ENCODE measurements at regions not wholly inside any gene's neighbourhood (a gene's known extent, or its start where the extent isn't known, plus 50 kb on each side); places are given as distances from the start of the nearest gene placed in this dataset.

DNA sequence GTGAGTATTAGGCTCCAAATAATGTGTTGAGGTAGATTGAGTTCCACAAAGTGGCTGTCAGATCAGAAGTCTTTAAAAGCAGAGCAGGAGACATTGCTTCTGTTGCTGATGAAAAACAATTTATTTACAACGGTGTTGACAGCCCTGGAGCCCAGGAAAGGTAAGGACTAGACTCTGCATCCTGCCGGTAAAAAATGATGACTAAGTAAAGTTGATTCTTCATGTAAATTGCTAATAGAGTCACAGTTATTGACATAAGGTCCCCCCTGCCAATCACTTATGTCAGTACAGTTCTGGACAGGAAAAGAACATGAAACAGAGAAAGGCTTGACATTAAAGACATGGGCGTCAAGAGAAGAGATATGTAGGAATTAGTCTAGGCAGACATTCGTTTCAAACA is 552.5 kb downstream of the HTR1A start:
- in situ Hi-C loops (cut with MboI; ENCODE audit: low sequenced_read_pairs): no loop called here
- Histone ChIP-seq H4K20me1 (ENCODE audit: insufficient read depth, low read length) (no peaks in the 10 kb centered on the region), H3K9ac (ENCODE audit: low read depth, low read length) (no peak overlapping the region), H2BK120ac (ENCODE audit: low read depth, low read length) (no peak overlapping the region), H3K56ac (ENCODE audit: extremely low read depth, insufficient read depth, low read length) (no peak overlapping the region), H3K4me2 (ENCODE audit: low read depth, low read length) (no peak overlapping the region), H4K91ac (ENCODE audit: insufficient read depth, low read depth, low read length) (no peak overlapping the region), H2AK5ac (ENCODE audit: low read depth, low read length) (no peak overlapping the region), H4K8ac (ENCODE audit: low read depth in 2 of 2, low read length in 2 of 2) (no peak overlapping the region), H2BK15ac (ENCODE audit: low read depth, low read length) (no peak overlapping the region), H3K79me1 (ENCODE audit: low read depth in 1 of 2, low read length in 2 of 2) (no peaks in the 10 kb centered on the region), H3K23ac (ENCODE audit: low read depth, low read length) (no peak overlapping the region), H3K14ac (replicated peaks; ENCODE audit: low read depth, low read length) (no peak overlapping the region), H3K27me3 (ENCODE audit: control insufficient read depth, insufficient read depth, low read length) (no peaks in the 10 kb centered on the region), H3K36me3 (ENCODE audit: control insufficient read depth, insufficient read depth, low read length) (no peaks in the 10 kb centered on the region), H3K9me1 (ENCODE audit: insufficient read depth, low read length) (no peaks in the 10 kb centered on the region), H3K4ac (ENCODE audit: low read depth, low read length) (no peak overlapping the region), H3K4me3 (ENCODE audit: insufficient read depth, low read depth, low read length) (no peak overlapping the region), H2AFZ (replicated peaks; ENCODE audit: low read length, poor library complexity) (no peak overlapping the region), H3K9me3 (ENCODE audit: control insufficient read depth, insufficient read depth, low read length) (no peaks in the 10 kb centered on the region; the same call in 1 of the 2 replicates), H2AK9ac (replicated peaks; ENCODE audit: low read depth, low read length, poor library complexity) (no peak overlapping the region), H2BK5ac (ENCODE audit: low read depth, low read length, poor library complexity, severe bottlenecking) (no peak overlapping the region), H3K27ac (ENCODE audit: insufficient read depth, low read length) (no peak overlapping the region), H3K4me1 (ENCODE audit: control insufficient read depth, insufficient read depth, low read length) (no peaks in the 10 kb centered on the region), H2BK20ac (ENCODE audit: low read depth, low read length) (no peak overlapping the region), H3K18ac (ENCODE audit: low read depth, low read length) (no peak overlapping the region), H4K5ac (ENCODE audit: low read depth, low read length) (no peak overlapping the region)
- dilution Hi-C loops (cut with HindIII; ENCODE audit: low sequenced_read_pairs, unreplicated experiment): no loop called here
- WGBS, 2 experiments (ENCODE audit: extremely low coverage in 2 of 2, insufficient read length in 1 of 2): no CpG with 5 or more reads among the region's 4 CpGs
- POLR2A ChIA-PET (ENCODE audit: unreplicated experiment): no interaction called here
- intact Hi-C loops (cut with micrococcal nuclease): no loop called here
- TF ChIP-seq MXI1 (IDR thresholded peaks at IDR 0.05; ENCODE audit: borderline replicate concordance, low read depth, low read length) (no peak), NFE2L2 (IDR thresholded peaks at IDR 0.05; ENCODE audit: low read depth, low read length) (no peak), MAFK (IDR thresholded peaks at IDR 0.05; ENCODE audit: low read depth, low read length) (0 out of 2 replicates have a peak, but pooled peaks have one; percentile 13)
- CTCF ChIA-PET: no interaction called here
- DNase-seq (no peak), ATAC-seq (ENCODE audit: low read depth) (no peak)
- BruUV-seq (replicated peaks): no TSS peak

Measured in IMR-90 (cell line).